A673 (cell line): ENCODE measurements at regions not wholly inside any gene's neighbourhood (a gene's known extent, or its start where the extent isn't known, plus 50 kb on each side); places are given as distances from the start of the nearest gene placed in this dataset.

Source experiments
- CTCF ChIP-seq: fragments of 300-800, 200-600 bp; sonication (generic); conservative IDR thresholded peaks from 2 replicates; pipeline ENCODE4 v1.5.1; 2017; ENCODE audit warnings: low read depth, mild to moderate bottlenecking, antibody characterized with exemption, low read length, moderate library complexity, mixed read lengths
- EZH2 ChIP-seq: fragments of 200-600 bp; sonication (generic); IDR thresholded peaks from 2 replicates; pipeline ENCODE4 v1.6.1; 2017; ENCODE audit warnings: borderline replicate concordance, low read depth, mild to moderate bottlenecking, mixed read lengths, antibody characterized with exemption, low read length; ENCODE audit not compliant: poor library complexity, severe bottlenecking

DNA sequence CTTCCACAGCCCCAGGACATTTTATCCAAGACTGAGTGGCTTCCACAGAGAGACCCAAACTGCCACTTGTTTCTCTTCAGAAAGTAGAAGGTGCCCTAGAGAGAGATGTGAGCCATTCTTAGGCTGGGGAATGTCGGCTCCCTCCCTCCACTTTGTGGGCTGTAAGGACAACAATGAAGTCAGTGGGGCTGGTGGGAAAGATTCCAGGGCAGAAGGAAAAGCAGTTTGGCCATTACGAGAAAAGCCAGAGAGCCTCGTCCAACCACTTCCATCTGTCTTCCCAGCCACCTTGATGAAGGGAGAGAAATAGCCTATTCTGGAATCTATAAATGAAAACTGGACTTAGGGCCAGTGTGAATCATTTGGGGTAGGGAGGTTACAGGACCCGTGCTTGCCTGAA lies 382.5 kb downstream of the NXPE2 start:
- TF ChIP-seq CTCF (no peak), EZH2 (no peak)
